Middle frontal gyrus (tissue), 1 donor: ENCODE measurements at regions not wholly inside any gene's neighbourhood (a gene's known extent, or its start where the extent isn't known, plus 50 kb on each side); places are given as distances from the start of the nearest gene placed in this dataset.
"Not testable (repeated sequence)": the region's sequence is repeated elsewhere in the genome, so short reads cannot be mapped to it uniquely, and the experiment has no call there.

Experiments
- DNase-seq: peaks from one replicate; pipeline ENCODE4 v3.0.0-alpha.2; 2015; ENCODE audit warnings: low spot score; ENCODE audit errors: extremely low spot score

- DNase-seq = no peak
Observed at GRCh38 chr15:77864211-77865105, 213.1 kb downstream of the TBC1D2B start.

- DNase-seq = no peak
Observed at GRCh38 chr15:77863491-77864105, 213.9 kb downstream of the TBC1D2B start.

GRCh38 chr15:77862651-77863104, 214.8 kb downstream of the TBC1D2B start:
- DNase-seq = no peak

DNA sequence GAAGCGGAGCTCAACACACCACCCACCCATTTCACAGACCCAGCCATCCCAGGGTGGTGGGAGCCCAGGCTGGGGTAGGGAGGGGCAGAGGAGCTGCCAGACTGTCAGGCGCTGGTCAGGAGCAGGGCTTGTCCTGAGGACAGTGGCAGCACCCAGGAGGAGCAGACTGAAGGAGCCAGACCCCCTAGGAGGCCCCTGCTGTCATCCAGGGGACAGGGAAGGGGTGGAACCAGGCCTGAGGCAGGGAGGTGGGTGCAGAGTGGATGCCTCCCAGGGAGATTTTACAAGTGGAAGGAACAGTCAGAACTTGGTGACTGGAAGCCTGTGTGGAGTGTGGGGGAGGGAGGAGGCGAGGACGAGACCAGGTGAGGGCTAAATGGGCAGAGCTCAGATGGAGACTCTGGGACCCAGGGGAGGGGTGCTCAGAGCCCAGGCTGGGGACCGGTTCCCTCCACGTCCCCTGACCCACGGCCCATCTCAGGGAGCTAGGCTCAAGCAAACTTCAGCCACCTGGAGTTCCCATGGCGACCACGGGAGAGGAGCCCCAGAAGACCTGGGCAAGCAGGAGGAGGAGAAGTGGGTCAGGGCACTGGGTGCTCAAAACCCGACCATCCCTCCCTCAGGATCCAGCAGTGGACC, 215.4 kb downstream of the TBC1D2B start:
- not testable (repeated sequence) for DNase-seq

- no peak for DNase-seq
Observed at GRCh38 chr15:77860071-77860691, 217.3 kb downstream of the TBC1D2B start.

- DNase-seq = no peak
Observed at GRCh38 chr15:77859491-77860060, 217.9 kb downstream of the TBC1D2B start.

DNA sequence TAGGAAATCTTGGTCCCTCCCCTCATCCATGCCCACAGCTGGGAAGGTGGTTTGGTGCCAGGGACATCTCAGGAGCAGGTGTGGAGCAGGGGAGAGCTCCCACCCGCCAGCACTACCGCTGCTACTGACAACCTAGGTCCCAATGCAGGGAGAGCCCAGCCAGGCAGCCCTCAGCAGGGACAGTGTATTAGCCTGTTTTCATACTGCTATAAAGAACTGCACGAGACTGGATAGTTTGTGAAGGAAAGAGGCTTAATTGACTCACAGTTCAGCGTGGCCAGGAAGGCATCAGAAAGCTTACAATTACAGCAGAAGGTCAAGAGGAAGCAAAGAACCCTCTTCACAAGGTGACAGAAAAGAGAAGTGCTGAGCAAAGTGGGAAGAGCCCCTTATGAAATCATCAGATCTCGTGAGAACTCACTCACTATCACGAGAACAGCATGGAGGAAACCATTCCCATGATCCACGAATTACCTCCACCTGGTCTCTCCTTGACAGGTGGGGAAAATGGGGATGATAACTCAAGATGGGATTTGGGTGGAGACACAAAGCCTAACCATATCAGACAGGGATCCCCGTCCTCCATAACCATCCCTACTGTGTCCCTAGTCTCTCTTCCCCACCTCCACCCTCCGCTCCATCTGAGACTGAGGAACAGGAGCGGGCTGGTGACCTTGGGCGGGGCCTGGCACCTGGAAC, 218.6 kb downstream of the TBC1D2B start:
- DNase-seq = no peak

GRCh38 chr15:77857419-77857818, 220.1 kb downstream of the TBC1D2B start:
- no peak for DNase-seq

DNA sequence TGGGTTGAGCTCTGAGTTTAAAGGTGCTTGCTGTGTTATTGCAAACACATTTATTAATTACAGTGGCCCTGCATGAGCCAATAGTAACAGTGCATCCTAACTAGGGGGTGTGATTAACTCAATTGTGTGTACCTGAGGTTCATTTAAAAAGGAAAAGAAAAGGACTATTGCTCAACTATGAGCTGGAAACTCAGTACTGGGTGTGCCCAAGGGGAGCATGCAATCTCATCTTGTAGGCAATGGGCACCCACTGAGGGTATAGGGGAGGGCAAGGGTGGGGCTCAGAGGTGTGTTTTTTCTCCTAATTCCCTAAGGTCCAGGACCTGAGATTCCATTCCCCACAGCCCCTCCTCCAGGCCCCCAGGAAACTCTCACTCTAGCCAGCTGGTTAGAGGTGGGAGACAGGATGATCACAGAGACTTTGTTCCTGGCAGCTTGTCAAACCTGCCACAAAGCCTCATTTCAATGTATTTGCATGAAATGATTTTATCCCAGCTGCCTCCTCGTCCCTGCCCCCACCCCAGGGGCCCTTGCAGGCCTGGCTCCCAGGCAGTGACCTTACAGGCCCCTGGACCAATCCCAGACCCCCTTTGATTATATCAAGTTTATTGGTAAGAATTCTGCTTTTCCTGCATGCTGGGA, 220.7 kb downstream of the TBC1D2B start:
- DNase-seq = no peak

DNA sequence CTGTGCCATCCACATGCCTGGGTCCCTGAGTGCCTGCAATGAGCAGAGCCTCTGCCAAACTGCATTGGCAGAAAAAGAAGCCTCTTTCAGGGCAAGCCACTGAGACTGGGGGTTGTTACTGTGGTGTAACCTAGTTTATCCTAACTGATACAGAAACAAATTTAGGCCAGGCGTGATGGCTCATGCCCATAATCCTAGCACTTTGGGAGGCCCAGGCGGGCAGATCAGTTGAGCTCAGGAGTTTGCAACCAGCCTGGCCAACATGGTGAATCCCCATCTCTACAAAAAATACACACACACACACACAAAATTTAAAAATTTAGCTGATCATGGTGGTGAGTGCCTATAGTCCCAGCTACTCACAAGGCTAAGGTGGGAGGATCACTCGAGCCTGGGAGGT, 221.6 kb downstream of the TBC1D2B start:
- no peak for DNase-seq

GRCh38 chr15:77854980-77855379, 222.3 kb upstream of the LINGO1 start:
- no peak for DNase-seq

DNA sequence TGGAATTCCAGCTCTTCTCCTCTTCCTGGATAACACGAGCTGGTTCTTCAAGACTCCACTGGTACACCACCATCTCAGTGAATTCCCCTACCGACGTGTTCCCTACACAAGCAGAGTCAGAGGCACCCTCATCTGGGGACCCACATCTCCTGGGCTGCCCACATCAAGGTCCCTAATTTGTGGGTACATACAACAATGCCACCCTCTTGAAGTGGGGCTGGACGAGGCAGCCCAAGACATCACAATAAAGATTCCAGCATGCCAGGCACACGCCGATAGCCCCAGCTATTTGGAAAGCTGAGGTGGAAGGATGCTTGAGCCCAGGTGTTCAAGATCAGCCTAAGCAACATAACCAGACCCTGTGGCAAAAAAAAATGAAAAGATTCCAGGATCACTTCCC, 221.2 kb upstream of the LINGO1 start:
- DNase-seq = no peak

DNA sequence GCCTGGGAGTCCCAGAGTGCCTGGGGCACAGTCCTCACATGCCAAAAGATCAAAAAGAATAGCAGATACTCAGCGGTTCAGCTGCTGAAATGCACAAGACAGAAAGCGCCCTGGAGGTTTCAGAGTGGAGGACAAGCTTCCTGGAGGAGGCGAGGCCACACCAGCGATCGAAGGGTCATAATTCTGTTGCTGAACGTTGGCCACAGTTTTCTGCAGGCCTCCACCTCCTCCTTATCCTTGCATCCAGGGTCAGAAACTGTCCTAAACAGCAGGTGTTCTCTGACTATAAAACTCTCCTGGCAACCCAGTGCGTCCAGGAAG, 220.3 kb upstream of the LINGO1 start:
- DNase-seq = no peak

- no peak for DNase-seq
Observed at GRCh38 chr15:77852241-77853007, 219.7 kb upstream of the LINGO1 start.

DNA sequence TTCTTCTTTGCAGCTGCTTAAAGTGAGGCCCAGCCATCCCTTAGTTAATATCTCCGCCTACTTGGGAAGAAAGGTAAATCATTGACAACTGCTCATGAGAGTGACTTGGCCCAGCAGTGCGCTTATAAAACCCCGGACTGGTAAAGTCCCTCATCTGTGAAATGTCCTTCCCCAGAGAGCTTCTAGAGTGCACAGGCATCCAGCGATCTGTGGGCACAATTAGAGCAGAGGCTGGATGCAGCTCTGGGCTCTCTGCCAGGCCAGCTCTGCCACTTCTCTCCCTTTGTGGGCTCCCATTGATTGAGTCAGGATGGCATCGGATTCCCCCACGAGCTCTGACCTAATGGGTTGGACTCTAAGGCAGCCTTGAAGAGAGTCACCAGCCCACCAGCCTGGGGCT, 219.0 kb upstream of the LINGO1 start:
- no peak for DNase-seq

GRCh38 chr15:77851086-77851485, 218.4 kb upstream of the LINGO1 start:
- no peak for DNase-seq

DNA sequence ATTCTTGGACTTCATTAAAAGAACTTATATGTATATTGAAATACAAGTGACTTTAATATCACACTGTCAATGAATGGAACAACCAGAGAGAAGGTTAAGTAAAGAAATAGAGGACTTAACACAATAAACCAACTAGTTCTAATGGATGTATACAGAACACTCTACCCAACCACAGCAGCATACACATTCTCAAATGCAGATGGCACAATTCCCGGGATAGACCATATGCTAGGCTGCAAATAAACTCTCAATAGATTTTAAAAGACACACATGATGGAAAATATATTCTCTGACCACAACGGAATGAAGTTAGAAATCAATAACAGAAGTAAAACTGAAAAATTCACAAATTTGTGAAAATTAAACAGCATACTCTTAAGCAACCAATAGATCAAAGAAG, 214.3 kb upstream of the LINGO1 start:
- no peak for DNase-seq

DNA sequence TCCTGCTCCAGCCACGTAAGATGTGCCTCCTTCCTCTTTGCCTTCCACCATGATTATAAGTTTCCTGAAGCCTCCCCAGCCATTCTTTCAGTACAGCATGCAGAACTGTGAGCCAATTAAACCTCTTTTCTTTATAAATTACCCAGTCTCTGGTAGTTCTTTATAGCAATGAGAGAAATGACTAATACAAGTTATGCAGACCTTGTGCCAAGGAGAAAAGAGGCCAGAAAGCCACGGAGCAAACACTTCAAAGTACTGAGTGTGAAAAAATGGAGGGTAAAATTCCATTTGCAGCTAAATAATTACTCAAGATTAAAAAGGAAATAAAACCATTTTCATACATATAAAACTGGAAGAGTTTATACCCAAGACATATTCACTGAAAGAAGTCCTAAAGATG, 213.6 kb upstream of the LINGO1 start:
- no peak for DNase-seq

DNA sequence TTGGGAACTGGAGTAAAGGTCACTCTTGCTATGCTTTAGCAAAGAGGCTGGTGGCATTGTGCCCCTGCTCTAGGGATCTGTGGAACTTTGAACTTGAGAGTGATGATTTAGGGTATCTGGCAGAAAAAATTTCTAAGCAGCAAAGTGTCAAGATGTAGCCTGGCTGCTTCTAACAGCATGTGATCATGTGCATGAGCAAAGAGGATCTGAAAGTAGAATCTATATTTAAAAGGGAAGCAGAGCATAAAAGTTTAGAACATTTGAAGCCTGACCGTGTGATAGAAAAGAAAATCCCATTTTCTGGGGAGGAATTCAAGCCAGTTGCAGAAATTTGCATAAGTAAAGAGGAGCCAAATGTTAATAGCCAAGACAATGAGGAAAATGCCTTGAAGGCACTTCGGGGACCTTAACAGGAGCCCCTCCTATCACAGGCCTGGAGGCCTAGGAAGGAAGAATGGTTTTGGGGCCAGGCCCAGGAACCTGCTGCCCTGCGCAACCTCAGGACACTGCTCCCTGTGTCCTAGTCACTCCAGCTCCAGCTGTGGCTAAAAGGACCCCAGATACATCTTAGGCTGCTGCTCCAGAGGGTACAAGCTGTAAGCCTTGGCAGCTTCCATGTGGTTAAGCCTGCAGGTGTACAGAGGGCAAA, 212.2 kb upstream of the LINGO1 start:
- DNase-seq = no peak
